Trophoblast cell (in vitro differentiated cells and primary cell): ENCODE measurements at regions not wholly inside any gene's neighbourhood (a gene's known extent, or its start where the extent isn't known, plus 50 kb on each side); places are given as distances from the start of the nearest gene placed in this dataset.
A peak's percentile ranks its signal among the peaks of the same experiment; 100 is the strongest.
"Not testable (repeated sequence)": the region's sequence is repeated elsewhere in the genome, so short reads cannot be mapped to it uniquely, and the experiment has no call there.

Source experiments
- DNase-seq, 2 donors: peaks; one replicate each; pipeline ENCODE4 v3.0.0-alpha.2; 2016
- H2AFZ ChIP-seq: 2 replicates; pipeline ENCODE4 v1.6.1; 2013; ENCODE audit warnings: low read length, moderate library complexity, mild to moderate bottlenecking; ENCODE audit not compliant: insufficient read depth, poor library complexity
- H2AK5ac ChIP-seq: 2 replicates; pipeline ENCODE4 v1.6.1; 2013; ENCODE audit warnings: mild to moderate bottlenecking, low read length
- H2BK120ac ChIP-seq: 2 replicates; pipeline ENCODE4 v1.6.1; 2013; ENCODE audit warnings: low read length, mild to moderate bottlenecking, moderate library complexity; ENCODE audit not compliant: insufficient read depth, poor library complexity
- H2BK12ac ChIP-seq: 2 replicates; pipeline ENCODE4 v1.6.1; 2013; ENCODE audit warnings: mild to moderate bottlenecking, low read length, moderate library complexity
- H2BK5ac ChIP-seq: 2 replicates; pipeline ENCODE4 v1.6.1; 2013; ENCODE audit warnings: low read length, low read depth, moderate library complexity, mild to moderate bottlenecking; ENCODE audit not compliant: poor library complexity
- H3K14ac ChIP-seq: 2 replicates; pipeline ENCODE4 v1.6.1; 2013; ENCODE audit warnings: mild to moderate bottlenecking, low read length
- H3K18ac ChIP-seq: 2 replicates; pipeline ENCODE4 v1.6.1; 2013; ENCODE audit warnings: mild to moderate bottlenecking, low read length
- H3K23ac ChIP-seq: 2 replicates; pipeline ENCODE4 v1.6.1; 2013; ENCODE audit warnings: low read length
- H3K27ac ChIP-seq: 2 replicates; pipeline ENCODE4 v1.5.1; 2013; ENCODE audit warnings: low read depth, mild to moderate bottlenecking, inconsistent platforms, low read length, moderate library complexity
- H3K27me3 ChIP-seq: 2 replicates; pipeline ENCODE4 v1.6.1; 2013; ENCODE audit warnings: inconsistent platforms, mild to moderate bottlenecking, low read length, moderate library complexity; ENCODE audit not compliant: insufficient read depth
- H3K36me3 ChIP-seq, 2 experiments: 1 replicate in 1 of 2; 2 replicates in 1 of 2; pipeline ENCODE4 v1.6.1; 2013; ENCODE audit warnings: low read length in 2 of 2, mild to moderate bottlenecking in 2 of 2, moderate library complexity in 1 of 2; ENCODE audit not compliant: insufficient read depth in 2 of 2, control insufficient read depth in 1 of 2
- H3K4ac ChIP-seq: 2 replicates; pipeline ENCODE4 v1.6.1; 2013; ENCODE audit warnings: low read depth, mild to moderate bottlenecking, low read length, moderate library complexity
- H3K4me1 ChIP-seq, 2 experiments: 1 replicate in 1 of 2; 2 replicates in 1 of 2; pipeline ENCODE4 v1.6.1; 2013; ENCODE audit warnings: low read length in 2 of 2, mild to moderate bottlenecking in 2 of 2, moderate library complexity in 1 of 2; ENCODE audit not compliant: insufficient read depth in 2 of 2, control insufficient read depth in 1 of 2
- H3K4me2 ChIP-seq: 2 replicates; pipeline ENCODE4 v1.6.1; 2013; ENCODE audit warnings: inconsistent platforms, mild to moderate bottlenecking, low read length, moderate library complexity
- H3K4me3 ChIP-seq: 2 replicates; pipeline ENCODE4 v1.5.1; 2013; ENCODE audit warnings: mild to moderate bottlenecking, low read depth, low read length, inconsistent platforms
- H3K79me1 ChIP-seq: one replicate; pipeline ENCODE4 v1.6.1; 2013; ENCODE audit warnings: low read length
- H3K79me2 ChIP-seq: 2 replicates; pipeline ENCODE4 v1.6.1; 2013; ENCODE audit warnings: low read length, mild to moderate bottlenecking; ENCODE audit not compliant: control insufficient read depth, insufficient read depth, poor library complexity
- H3K9ac ChIP-seq: 2 replicates; pipeline ENCODE4 v1.6.1; 2013; ENCODE audit warnings: mild to moderate bottlenecking, low read length
- H3K9me3 ChIP-seq: 2 replicates; pipeline ENCODE4 v1.6.1; 2013; ENCODE audit warnings: low read depth, mild to moderate bottlenecking, control low read depth, inconsistent platforms, low read length; ENCODE audit not compliant: insufficient read depth
- H4K12ac ChIP-seq: 2 replicates; pipeline ENCODE4 v1.6.1; 2013; ENCODE audit warnings: low read depth, mild to moderate bottlenecking, low read length, moderate library complexity
- H4K8ac ChIP-seq: 2 replicates; pipeline ENCODE4 v1.6.1; 2013; ENCODE audit warnings: low read depth, mild to moderate bottlenecking, low read length, moderate library complexity
- H4K91ac ChIP-seq: one replicate; pipeline ENCODE4 v1.6.1; 2013; ENCODE audit warnings: low read depth, mild to moderate bottlenecking, low read length, moderate library complexity
- WGBS: extraction: QIAGEN DNeasy Blood & Tissue Kit; methylation state at CpG from one replicate; pipeline ENCODE4 v1.1.7; 2013; ENCODE audit warnings: missing lambda C conversion rate; ENCODE audit not compliant: insufficient read length, insufficient coverage; ENCODE audit errors: extremely low coverage; 5-methylcytosine and 5-hydroxymethylcytosine counted together

- Histone ChIP-seq H2BK120ac (no peak overlapping the region), H4K12ac (no peak overlapping the region), H3K18ac (no peak overlapping the region), H3K4me1 (peaks cover 0 to 2% of the 10 kb centered on the region in 2 experiments), H3K27ac (no peak overlapping the region), H3K4me2 (no peak overlapping the region), H3K4ac (no peak overlapping the region), H3K9me3 (no peaks in the 10 kb centered on the region), H3K4me3 (no peak overlapping the region), H2BK12ac (no peak overlapping the region), H2AK5ac (no peak overlapping the region), H3K9ac (no peak overlapping the region), H2BK5ac (no peak overlapping the region), H3K79me1 (no peaks in the 10 kb centered on the region), H4K91ac (no peak overlapping the region), H3K14ac (no peak overlapping the region), H3K23ac (no peak overlapping the region), H3K27me3 (no peaks in the 10 kb centered on the region), H3K79me2 (no peaks in the 10 kb centered on the region), H2AFZ (no peak overlapping the region), H4K8ac (no peak overlapping the region), H3K36me3 (no peaks in the 10 kb centered on the region)
- no peak for DNase-seq
- no CpG with 5 or more reads among the region's 1 CpG for WGBS
Measured at GRCh38 chr6:149140910-149141290, 176.6 kb upstream of the TAB2 start.

DNA sequence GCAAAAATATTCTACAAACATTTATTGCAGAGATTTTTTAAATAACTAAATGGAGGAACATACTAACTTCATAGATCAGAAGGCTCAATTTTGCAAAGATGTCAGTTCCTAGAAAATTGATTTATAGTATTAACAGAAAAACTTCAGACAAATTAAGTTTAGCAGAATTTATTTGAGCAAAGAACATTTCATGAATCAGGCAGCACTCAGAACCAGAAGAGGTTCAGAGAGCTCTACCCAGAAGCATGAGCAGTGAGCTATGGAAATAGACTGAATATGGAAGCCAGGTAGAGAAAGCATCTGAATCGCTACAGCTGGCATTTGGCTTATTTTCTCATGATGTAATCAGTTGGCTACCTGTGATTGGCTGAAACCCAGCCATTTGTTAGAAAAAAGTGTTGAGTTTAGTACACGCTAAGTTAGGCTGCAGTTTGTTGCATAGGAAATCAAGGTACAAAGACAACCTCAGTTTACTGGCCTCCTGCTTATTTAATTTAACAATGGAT is 174.5 kb upstream of the TAB2 start:
- no peaks in the 10 kb centered on the region for H3K79me1 ChIP-seq
- H4K8ac ChIP-seq: no peak overlapping the region

GRCh38 chr6:149145800-149146199 is 171.7 kb upstream of the TAB2 start:
- H3K9ac ChIP-seq, H4K12ac ChIP-seq, H3K79me1 ChIP-seq, H3K18ac ChIP-seq, H3K4me2 ChIP-seq, H2BK12ac ChIP-seq, H3K4me3 ChIP-seq, DNase-seq, H4K8ac ChIP-seq, H3K4ac ChIP-seq, H2AFZ ChIP-seq, H3K9me3 ChIP-seq, H3K36me3 ChIP-seq, H3K79me2 ChIP-seq, H3K27me3 ChIP-seq, H3K23ac ChIP-seq, H2AK5ac ChIP-seq, H3K14ac ChIP-seq, H3K4me1 ChIP-seq, H4K91ac ChIP-seq, H2BK5ac ChIP-seq, H3K27ac ChIP-seq, H2BK120ac ChIP-seq: not testable (repeated sequence)

More for the DNA sequence above, 174.5 kb upstream of the TAB2 start:
- Histone ChIP-seq H3K4ac (no peak overlapping the region), H3K27ac (no peak overlapping the region), H3K23ac (no peak overlapping the region), H3K9ac (no peak overlapping the region), H3K9me3 (no peaks in the 10 kb centered on the region), H2AFZ (no peak overlapping the region), H3K36me3 (no peaks in the 10 kb centered on the region), H2BK12ac (no peak overlapping the region), H3K79me2 (no peaks in the 10 kb centered on the region), H3K4me1 (peaks cover 0 to 2% of the 10 kb centered on the region in 2 experiments), H3K27me3 (no peaks in the 10 kb centered on the region), H2BK5ac (no peak overlapping the region), H3K4me3 (no peak overlapping the region), H3K18ac (no peak overlapping the region), H2BK120ac (no peak overlapping the region), H3K14ac (no peak overlapping the region), H4K12ac (no peak overlapping the region), H4K91ac (no peak overlapping the region), H3K4me2 (no peak overlapping the region), H2AK5ac (no peak overlapping the region)
- WGBS: no CpG with 5 or more reads among the region's 2 CpGs
- DNase-seq: no peak

- Histone ChIP-seq H3K27ac (no peak overlapping the region), H2BK5ac (no peak overlapping the region), H3K18ac (no peak overlapping the region), H3K14ac (no peak overlapping the region), H3K79me1 (no peaks in the 10 kb centered on the region), H4K91ac (no peak overlapping the region), H3K79me2 (no peaks in the 10 kb centered on the region), H3K27me3 (no peaks in the 10 kb centered on the region), H2AFZ (no peak overlapping the region), H2AK5ac (no peak overlapping the region), H3K4me2 (no peak overlapping the region), H3K23ac (no peak overlapping the region), H3K4ac (no peak overlapping the region), H3K9me3 (no peaks in the 10 kb centered on the region), H4K8ac (no peak overlapping the region), H3K9ac (no peak overlapping the region), H4K12ac (no peak overlapping the region), H2BK12ac (no peak overlapping the region), H2BK120ac (no peak overlapping the region), H3K4me1 (no peaks in the 10 kb centered on the region), H3K4me3 (no peak overlapping the region), H3K36me3 (no peaks in the 10 kb centered on the region)
- DNase-seq: peak in 1 of 2 donors; percentile 11
- WGBS: no CpG with 5 or more reads among the region's 3 CpGs
Measured at GRCh38 chr6:149147195-149147594, 170.3 kb upstream of the TAB2 start.
